ENCODE measurements at regions not wholly inside any gene's neighbourhood (a gene's known extent, or its start where the extent isn't known, plus 50 kb on each side); places are given as distances from the start of the nearest gene placed in this dataset.

DNA sequence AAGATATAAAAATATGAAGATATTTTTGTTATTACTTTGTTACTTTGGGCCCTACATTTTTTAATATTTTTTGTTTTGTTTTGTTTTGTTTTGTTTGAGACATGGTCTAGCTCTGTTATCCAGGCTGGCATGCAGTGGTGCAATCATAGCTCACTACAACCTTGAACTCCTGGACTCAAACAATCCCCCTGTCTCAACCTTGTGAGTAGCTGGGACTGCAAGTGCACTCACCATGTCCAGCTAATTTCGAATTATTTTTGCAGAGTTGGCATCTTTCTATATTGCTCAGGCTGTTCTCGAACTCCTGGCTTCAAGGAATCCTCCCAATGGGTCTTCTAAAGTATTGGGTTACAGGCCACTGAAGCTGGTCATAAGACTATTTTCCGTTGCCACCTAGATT is 603.6 kb upstream of the PIK3C3 start:
- no peak for DNase-seq (ENCODE audit: low spot score)

DNA sequence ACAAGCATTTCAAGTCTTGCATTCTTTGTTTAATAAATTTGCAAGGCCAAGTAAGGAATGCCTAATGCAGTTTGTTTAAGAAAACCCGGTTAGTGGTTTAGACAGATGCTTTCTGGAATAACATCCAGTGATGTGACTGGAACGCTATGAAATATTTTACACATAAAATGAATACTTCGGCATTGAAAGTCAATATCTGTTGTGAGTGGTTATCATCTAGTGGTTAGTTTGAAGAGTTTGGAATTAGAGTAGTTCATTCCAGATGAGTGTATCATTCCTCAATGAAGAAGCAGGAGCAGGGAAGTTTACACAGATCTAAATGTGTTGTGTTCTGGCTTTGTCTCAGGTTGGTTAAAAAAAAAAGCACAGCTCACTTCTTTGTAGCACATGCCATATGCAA is 608.0 kb upstream of the PIK3C3 start:
- DNase-seq (ENCODE audit: low spot score): no peak

DNA sequence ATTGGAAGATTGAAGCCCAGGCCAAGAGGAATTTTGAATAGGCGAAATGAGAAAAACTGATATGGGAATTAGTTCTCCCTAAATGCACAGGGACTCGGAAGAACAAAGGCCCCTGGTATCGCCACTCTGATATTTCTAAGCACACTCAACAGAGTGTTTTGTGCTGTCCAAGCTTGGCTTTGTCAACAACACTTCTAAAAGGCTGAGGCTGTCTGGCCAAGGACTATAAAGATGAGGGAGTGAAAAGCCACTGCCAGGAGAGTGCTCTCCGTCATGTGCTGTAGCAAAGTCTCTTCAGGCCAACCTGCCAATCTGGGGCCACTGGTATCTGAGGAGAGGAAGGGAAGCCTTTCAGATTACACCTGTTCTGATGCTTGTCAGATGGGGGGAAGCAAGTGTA is 611.2 kb upstream of the PIK3C3 start:
- DNase-seq (ENCODE audit: low spot score): no peak

DNA sequence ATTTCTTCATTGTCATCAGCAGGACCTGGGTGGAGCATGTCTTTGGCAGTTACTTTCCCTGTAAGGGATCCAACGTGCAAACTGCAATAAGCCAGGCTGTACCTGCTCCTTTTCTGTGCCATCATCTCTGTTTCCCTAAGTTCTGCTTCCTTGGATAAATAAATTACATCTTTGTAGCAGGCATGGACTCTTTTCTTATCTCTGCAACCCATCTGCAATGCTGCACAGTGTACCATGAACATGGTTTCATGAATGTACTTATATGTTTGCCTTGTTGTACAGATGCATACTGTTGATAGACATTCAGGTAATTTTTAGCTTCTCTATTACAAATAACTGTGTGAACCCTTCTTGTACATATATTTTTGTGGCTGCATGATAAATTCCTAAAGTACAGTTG is 616.7 kb upstream of the PIK3C3 start:
- DNase-seq (ENCODE audit: low spot score): no peak

DNA sequence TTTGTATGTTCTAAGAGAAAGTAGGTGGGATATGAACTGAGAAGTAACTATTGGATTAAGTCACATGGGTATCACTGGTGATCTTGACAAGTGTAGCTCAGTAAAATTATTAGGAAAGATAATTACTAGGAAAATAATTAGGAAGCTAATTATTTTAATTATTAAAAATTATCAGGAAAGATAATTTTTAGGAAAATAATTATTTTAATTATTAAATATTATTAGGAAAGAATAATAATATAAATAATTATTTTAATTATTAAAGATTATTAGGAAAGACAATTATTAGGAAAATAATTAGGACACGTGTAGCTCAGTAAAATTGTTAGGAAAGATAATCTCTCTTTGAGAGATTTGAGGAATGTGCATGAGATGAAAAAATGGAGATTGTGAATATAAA is 623.4 kb upstream of the PIK3C3 start:
- DNase-seq (ENCODE audit: low spot score): no peak

DNA sequence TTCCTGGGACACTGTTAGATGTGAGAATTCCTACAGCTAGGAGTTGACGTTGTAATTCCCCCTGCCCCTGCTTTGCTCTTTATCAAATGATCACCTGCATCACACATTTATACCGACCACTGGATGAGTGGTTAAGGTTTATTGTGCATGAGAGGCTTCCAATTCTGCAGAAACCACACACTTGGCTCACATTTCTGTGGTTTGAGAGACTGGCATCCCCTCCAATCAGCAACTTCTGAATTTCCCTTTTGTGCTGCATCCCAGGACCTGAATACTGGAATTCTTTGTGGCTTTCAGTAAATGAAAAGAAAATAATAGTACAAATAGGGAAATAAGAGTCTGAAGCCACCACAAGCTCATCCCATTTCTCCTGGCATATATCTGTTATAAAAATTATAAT is 628.7 kb upstream of the PIK3C3 start:
- DNase-seq (ENCODE audit: low spot score): no peak

DNA sequence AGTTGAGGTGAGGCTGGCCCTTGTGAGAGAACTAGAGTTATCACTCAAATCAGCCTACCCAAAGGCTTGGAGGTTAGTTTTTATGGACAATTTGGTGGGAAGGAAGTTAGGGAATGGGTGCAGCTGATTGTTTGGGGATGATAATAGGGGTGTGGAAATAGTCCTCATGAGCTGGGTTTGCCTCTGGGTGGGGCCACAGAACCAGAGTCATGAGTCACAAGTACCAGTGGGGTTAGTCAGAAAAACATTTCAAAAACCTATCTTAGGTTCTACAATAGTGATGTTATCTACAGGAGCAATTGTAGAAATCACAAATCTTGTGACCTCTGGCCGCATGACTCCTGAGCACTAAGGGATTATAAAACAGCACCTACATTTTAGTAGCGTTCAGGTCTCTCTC is 630.1 kb upstream of the PIK3C3 start:
- DNase-seq (ENCODE audit: low spot score): no peak

DNA sequence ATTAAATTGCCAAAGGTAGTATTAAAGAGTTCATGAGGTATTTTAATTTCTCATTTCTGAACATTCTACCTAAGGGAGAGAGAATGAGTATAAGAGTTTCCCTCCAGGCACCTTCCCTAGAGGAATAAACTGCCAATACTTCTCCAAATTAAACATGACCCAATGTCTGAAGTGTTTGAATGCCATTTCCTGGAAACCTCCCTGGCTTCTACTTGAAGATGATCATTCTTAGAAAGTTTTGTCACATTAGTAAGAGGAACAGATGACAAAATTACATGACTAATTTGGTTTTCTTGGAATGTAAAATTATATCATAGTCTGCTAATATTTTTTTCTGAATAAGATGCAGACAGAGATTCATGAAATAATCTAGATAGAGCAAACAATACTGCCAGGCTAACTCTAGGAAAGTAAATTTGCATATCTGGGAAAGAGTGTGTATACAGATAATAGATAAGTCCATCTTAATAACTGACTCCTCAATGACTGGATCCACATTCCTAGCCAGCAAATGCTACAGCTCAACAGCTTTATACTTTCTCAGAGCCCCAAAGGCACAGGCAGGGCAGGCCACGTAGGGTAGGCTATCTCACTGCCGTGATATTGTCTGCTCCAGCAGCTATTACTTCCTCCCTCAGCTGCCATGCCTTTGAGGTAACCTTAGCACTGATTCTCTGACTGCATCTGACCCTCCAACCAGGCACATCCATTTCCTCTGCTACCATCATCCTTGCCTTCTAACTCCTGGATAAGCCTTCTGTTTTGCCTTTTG is 630.8 kb upstream of the PIK3C3 start:
- DNase-seq (ENCODE audit: low spot score): no peak

DNA sequence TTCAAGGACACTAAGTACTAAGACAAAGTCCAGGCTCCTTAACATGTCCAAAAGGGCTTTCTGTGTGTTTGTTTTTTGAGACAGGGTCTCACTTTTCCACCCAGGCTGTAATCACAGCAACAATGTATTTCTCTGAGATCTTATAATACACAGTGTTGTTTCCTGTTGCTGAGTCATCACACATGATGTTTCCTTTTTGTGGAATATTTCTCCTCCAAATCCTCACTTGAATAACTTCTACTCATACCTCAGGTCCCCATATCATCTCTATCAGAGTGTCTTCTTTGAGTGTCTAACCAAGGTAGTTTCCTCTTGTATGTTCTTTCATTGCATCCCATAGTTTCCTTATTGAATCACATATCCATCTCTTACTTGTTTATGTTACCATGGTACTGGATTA is 632.0 kb upstream of the PIK3C3 start:
- no peak for DNase-seq (ENCODE audit: low spot score)

DNA sequence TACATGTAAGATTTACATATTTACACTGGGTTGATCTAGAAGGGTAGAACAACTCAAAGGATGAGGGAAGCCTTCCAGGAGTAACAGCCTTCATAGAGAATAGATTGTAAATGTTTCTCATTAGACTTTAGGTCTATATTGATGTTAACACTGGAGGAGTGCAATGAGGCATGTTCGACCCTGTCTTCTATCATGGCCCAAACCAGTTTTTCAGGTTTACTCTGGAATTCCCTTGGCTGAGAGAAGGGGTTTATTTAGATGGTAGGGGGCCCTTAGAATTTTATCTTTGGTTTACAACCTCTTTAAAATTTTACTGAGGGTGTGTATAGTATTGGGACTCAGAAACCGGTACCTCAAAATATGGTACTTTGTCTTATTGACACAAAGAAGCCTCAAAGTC is 634.9 kb upstream of the PIK3C3 start:
- DNase-seq (ENCODE audit: low spot score): no peak

DNA sequence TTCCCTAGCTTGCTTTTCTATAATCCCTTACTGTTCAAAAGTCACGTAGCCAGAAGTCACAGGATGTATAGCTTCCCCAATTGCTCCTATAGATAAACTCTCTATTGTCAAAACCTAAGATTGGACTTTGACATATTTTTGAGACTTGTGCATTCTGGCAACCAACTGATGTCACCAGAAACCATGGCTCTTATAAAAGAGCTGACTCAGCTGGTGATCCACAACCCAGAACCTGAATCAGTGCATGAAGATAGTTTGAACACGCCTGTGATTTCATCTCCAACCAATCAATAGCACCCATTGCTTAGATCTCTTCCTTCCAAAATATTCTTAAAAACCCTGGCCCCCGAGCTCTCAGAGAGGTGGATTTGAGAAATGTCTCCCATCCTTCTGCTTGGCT is 639.9 kb upstream of the PIK3C3 start:
- DNase-seq (ENCODE audit: low spot score): no peak

DNA sequence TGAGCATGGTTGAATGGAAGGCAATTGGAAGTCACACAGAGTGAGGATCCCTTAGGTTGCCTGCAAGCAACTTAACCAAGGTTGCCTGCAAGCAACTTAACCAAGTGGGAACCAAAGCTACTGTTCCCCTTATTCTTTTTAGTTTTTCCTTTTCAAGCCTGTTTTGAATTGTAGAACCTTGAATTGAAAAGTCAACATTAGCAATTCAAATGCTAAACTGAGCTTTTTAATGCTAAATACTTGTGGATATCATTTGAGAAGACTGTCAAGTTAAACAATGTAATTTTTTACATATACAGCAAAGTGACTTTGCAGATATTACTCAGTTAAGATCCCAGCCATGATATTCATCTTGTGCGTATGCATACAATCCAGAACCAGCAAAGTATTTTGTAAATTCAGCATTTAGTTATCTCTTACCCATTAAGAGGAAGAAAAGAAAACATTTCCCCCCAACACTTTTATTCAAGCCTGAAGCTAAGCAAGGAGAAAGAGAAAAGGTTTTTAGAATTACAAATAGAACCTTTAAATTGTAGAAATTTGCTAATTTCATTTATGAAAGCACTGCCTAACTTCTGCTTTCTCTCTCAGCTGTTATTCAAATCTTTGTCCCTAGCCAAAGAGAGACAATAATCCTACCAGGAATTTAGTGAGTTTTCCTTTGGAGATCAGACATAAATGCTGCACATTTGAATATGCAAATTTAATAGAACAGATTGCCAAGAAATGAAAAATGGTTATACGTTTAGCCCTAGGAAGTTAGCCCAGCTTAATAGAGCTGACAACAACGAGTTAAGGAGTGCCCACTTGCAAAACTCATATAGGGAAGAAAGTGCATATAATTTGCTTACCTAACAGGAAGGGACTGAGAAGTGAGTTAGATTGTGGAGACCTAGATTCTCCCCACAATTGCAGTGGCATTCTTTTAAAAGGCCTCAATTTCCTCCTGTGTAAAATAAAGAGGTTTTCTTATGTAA is 643.2 kb upstream of the PIK3C3 start:
- no peak for DNase-seq (ENCODE audit: low spot score)

DNA sequence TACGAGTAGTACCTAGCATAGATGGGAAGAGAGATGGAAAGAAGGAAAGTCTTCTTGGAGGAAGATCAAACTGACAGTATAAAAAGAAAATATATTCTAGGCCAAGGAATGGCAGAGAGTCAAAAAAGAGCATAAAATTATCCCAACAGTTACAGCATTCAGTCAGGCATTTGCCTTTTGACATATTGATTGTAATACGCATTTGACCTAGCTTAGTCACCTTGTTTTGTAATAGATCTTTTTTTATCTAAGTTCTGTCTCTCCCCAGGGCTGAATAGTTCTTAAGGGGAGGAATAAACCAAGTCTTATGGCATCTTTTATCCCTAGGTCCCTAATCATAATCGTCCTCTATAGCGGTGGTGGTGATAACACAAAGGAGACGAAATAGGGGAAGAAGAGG is 657.3 kb upstream of the PIK3C3 start:
- no peak for DNase-seq (ENCODE audit: low spot score)

DNA sequence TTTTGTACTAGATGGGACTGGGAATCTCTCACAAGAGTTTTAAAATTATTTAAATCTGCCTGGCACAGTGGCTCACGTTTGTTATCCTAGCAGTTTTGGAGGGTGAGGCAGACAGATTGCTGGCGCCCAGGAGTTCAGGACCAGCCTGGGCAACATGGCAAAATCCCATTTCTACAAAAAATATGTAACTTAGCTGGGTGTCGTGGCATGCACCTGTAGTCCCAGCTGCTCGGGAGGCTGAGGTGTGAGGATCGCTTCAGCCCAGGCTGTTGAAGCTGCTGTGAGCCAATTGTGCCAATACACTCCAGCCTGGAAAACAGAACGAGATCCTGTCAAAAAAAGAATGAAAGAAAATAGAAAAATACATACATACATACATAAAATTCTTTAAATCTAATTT is 685.7 kb upstream of the PIK3C3 start:
- no peak for DNase-seq (ENCODE audit: low spot score)

DNA sequence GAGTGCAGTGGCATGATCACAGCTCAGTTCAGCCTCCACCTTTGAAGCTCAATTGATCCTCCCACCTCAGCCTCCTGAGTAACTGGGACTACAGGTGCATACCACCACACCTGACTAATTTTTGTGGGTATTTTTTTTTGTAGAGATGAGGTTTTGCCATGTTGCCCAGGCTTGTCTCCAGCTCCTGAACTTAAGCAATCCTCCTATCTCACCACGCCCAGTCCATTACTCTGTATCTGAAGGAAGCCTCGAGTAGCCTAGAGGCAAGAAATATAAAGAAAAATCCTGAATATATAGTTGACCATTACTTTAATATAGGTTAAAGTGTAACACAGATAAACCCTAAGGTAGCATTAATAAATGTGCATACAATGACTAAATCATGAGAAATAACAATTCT is 686.8 kb upstream of the PIK3C3 start:
- no peak for DNase-seq (ENCODE audit: low spot score)

DNA sequence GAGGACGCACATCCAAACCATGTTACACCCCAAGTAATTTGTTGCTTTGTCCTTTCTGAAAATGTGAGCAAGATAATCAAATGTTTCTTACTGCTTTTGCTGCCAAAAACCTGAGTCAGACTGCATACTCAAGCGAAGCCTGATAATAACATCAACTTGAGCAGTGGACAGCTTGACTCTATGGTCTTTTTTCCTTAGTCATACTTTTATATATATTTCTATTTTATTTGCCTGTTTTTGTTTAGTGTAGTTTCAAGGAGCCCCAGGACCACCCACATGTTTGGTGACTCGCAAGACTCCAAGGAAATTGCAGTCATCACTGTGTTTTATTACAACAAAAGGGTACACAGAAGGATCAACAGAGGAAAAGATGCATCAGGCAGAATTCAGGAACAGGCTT is 688.4 kb upstream of the PIK3C3 start:
- no peak for DNase-seq (ENCODE audit: low spot score)

DNA sequence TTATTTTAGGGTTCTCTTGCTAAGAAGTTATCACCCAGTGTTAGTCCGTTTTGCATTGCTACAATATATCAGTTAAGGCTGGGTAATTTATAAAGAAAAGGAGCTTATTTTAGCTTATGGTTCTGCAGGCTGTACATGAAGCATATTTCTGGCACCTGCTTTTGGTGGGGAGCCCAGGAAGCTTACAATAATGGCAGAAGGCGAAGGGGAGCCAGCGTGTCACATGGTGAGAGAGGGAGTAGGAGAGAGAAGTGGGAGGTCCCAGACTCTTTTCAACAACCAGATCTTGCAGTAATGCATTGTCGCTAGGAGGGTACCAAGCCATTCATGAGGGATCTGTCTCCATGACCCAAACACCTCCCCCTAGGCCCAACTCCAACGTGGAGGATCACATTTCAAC is 688.8 kb upstream of the PIK3C3 start:
- no peak for DNase-seq (ENCODE audit: low spot score)

DNA sequence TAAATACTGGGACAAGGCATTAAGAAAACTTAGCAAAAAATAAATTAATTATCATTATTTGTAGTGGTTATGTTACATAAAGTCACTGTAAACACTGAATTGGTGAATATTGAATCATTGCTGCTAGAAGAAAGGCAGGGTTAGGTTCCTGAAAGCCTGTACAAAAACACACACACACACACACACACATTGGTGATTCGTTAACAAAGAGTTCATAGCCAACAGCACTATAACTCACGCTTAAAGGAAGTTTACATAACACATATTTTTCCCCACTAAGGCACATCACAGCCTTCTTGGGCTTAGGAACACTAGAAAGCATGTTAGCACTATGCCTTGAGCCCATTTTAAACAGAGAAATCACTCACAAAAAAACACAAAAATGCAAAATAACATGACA is 690.0 kb upstream of the PIK3C3 start:
- no peak for DNase-seq (ENCODE audit: low spot score)

DNA sequence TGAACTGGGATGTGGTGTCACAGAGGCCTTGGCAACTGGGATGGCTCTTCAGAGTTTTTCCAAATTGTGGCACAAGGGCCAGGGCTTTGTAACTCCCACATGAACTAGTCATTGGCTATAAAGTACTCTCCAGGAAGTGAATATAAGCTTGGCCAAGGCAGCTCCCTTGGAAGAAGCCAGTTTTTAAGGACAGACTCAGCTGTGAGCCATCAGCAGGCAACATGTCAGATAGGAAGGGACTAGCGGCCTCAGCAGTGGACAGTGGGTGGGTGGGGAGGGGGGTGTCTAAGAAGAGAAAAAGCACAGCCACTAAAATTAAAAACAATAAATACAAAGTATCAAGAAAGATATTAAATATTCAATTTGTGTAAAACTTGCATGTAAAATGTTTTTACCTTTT is 691.1 kb upstream of the PIK3C3 start:
- DNase-seq (ENCODE audit: low spot score): no peak

DNA sequence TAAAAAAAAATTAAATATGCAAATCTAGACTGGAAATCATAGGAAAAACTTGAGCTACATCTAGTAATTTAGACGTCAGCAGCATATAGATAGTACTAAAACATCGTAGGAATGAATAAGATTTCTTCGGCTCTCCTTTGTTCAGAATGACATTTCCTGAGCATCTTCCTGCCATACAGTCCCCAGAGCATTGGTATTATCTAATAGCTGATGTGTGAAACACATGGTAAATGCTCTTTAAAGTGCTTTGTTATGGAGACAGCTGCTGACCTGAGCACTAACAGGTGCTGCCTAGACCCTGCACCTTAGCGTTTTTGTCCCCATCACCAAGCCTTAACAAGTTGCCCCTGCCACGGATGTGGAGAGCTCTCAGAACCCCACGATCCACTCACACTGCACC is 692.3 kb upstream of the PIK3C3 start:
- no peak for DNase-seq (ENCODE audit: low spot score)

DNA sequence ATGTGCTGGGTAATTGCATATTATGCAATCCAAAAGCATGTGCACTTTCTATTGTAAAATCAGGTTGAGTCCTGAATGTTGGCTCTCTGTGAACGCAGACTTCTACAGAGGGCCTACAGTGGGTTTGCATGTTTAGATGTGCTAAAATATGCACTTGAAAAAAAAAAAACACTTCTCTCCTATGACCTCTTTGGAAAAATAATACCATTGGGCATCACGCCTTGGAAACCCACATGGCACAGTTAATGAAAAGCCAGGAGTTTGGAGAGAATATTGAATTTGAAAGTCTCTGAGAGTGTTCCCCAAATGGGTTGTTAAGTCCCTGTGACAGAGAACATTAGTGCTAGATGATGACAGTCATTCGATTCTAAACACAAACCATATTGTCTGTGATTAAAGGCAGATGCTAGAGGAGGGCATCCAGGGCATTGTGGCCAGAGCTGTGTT is 710.4 kb upstream of the PIK3C3 start:
- no peak for DNase-seq (ENCODE audit: low spot score)

DNA sequence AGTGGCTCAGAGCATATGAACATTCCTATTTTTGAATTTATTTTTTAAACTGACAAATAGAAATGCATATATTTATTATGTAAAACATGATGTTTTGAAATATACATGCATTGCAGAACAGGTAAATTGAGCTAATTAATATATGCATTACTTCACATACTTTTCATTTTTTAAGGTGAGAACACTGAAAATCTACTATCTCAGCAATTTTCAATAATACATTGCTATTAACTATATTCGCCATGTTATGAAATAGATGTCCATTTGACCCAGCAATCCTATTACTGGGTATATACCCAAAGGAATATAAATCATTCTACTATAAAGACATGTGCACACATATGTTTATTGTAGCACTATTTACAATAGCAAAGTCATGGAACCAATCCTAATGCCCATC is 717.7 kb upstream of the PIK3C3 start:
- no peak for DNase-seq (ENCODE audit: low spot score)

DNA sequence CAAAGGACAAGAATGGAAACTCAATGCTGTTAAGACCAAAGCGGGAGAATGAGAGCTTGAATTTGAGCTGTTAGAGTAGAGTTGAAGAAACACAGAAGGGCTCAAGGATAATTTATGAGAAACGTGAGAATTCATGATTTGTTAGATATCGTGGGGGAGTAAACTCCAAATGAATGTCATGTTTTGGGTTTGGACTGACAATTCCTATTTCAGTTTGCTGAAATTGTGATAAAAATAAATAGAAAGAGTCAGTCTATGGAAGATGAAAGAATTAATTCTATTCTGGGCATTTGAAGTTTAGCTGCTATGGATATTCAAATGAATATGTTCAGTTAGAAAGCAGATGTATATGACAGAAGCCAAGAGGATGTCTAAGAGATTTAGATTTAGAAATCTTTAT is 723.4 kb upstream of the PIK3C3 start:
- no peak for DNase-seq (ENCODE audit: low spot score)

Data from germinal center (tissue), 1 donor.